GM21390 (cell line): ENCODE measurements at regions not wholly inside any gene's neighbourhood (a gene's known extent, or its start where the extent isn't known, plus 50 kb on each side); places are given as distances from the start of the nearest gene placed in this dataset.
"Not testable (repeated sequence)": the region's sequence is repeated elsewhere in the genome, so short reads cannot be mapped to it uniquely, and the experiment has no call there.

Experiments used
- ATAC-seq: cut with Tn5 transposase; IDR thresholded peaks from one replicate; pipeline ENCODE4 v1.9.1; 2021; ENCODE audit not compliant: unreplicated experiment

- no peak for ATAC-seq
These were observed 693.0 kb upstream of the MAP3K7 start for GRCh38 chr6:91279740-91280493.

GRCh38 chr6:91278416-91278815 is 691.5 kb upstream of the MAP3K7 start:
- no peak for ATAC-seq

- ATAC-seq: no peak
These were observed 689.4 kb upstream of the MAP3K7 start for GRCh38 chr6:91276315-91276714.

GRCh38 chr6:91273729-91274128 is 686.9 kb upstream of the MAP3K7 start:
- no peak for ATAC-seq

GRCh38 chr6:91271807-91272206 is 684.9 kb upstream of the MAP3K7 start:
- no peak for ATAC-seq

- no peak for ATAC-seq
These were observed 682.1 kb upstream of the MAP3K7 start for GRCh38 chr6:91268941-91269340.

- ATAC-seq: no peak
These were observed 680.4 kb upstream of the MAP3K7 start for GRCh38 chr6:91267246-91267645.

- ATAC-seq: no peak
These were observed 679.3 kb upstream of the MAP3K7 start for GRCh38 chr6:91266156-91266555.

GRCh38 chr6:91243436-91243835 is 656.6 kb upstream of the MAP3K7 start:
- no peak for ATAC-seq

- ATAC-seq: no peak
These were observed 655.7 kb upstream of the MAP3K7 start for GRCh38 chr6:91242614-91242949.

- ATAC-seq: no peak
These were observed 655.2 kb upstream of the MAP3K7 start for GRCh38 chr6:91241946-91242613.

GRCh38 chr6:91240878-91241603 is 654.2 kb upstream of the MAP3K7 start:
- peak; percentile 65 for ATAC-seq

- ATAC-seq: no peak
These were observed 634.3 kb upstream of the MAP3K7 start for GRCh38 chr6:91221072-91221720.

GRCh38 chr6:91213229-91213901 is 626.5 kb upstream of the MAP3K7 start:
- ATAC-seq: no peak

- no peak for ATAC-seq
These were observed 611.9 kb upstream of the MAP3K7 start for GRCh38 chr6:91198588-91199255.

- no peak for ATAC-seq
These were observed 609.9 kb upstream of the MAP3K7 start for GRCh38 chr6:91196729-91197128.

GRCh38 chr6:91193446-91193845 is 606.6 kb upstream of the MAP3K7 start:
- ATAC-seq: no peak

GRCh38 chr6:91190041-91190440 is 603.2 kb upstream of the MAP3K7 start:
- ATAC-seq: not testable (repeated sequence)

GRCh38 chr6:91185072-91185471 is 598.2 kb upstream of the MAP3K7 start:
- no peak for ATAC-seq

GRCh38 chr6:91181416-91181815 is 594.5 kb upstream of the MAP3K7 start:
- ATAC-seq: no peak
